ENCODE measurements at regions not wholly inside any gene's neighbourhood (a gene's known extent, or its start where the extent isn't known, plus 50 kb on each side); places are given as distances from the start of the nearest gene placed in this dataset.
"Not testable (repeated sequence)": the region's sequence is repeated elsewhere in the genome, so short reads cannot be mapped to it uniquely, and the experiment has no call there.

GRCh38 chr6:94698773-94699172 lies 878.6 kb upstream of the MANEA start:
- no peaks in the 10 kb centered on the region for H3K36me3 ChIP-seq (ENCODE audit: control insufficient read depth, insufficient read depth, low read length)
- ATAC-seq (no peak), DNase-seq (ENCODE audit: low read depth, low spot score) (no peak)
- CTCF ChIA-PET: no interaction called here
- H3K27me3 ChIP-seq (ENCODE audit: control insufficient read depth, insufficient read depth, low read length): no peaks in the 10 kb centered on the region
- no peak overlapping the region for H3K4me3 ChIP-seq (ENCODE audit: low read depth in 2 of 2, low read length in 2 of 2)
- in situ Hi-C loops (cut with HindIII; ENCODE audit: low pct_unique_long_range_greater_than_20kb, low sequenced_read_pairs): no loop called here
- intact Hi-C loops (cut with micrococcal nuclease; ENCODE audit: unreplicated experiment): no loop called here
- H3K27ac ChIP-seq (ENCODE audit: low read length): no peak overlapping the region
- POLR2A ChIA-PET: no interaction called here
- TF ChIP-seq REST (IDR thresholded peaks at IDR 0.05; ENCODE audit: insufficient read depth in 1 of 2, low read depth in 2 of 2, low read length in 1 of 2): no peak
- no peak for TF ChIP-seq TCF7L2 (IDR thresholded peaks at IDR 0.05; ENCODE audit: low read depth, low read length)
- TF ChIP-seq SIN3A (IDR thresholded peaks at IDR 0.05; ENCODE audit: borderline replicate concordance, insufficient read depth, low read depth, low read length): no peak
- no peak for TF ChIP-seq POLR2AphosphoS5 (IDR thresholded peaks at IDR 0.05; ENCODE audit: low read depth, low read length)
- TF ChIP-seq, protein P1, sequence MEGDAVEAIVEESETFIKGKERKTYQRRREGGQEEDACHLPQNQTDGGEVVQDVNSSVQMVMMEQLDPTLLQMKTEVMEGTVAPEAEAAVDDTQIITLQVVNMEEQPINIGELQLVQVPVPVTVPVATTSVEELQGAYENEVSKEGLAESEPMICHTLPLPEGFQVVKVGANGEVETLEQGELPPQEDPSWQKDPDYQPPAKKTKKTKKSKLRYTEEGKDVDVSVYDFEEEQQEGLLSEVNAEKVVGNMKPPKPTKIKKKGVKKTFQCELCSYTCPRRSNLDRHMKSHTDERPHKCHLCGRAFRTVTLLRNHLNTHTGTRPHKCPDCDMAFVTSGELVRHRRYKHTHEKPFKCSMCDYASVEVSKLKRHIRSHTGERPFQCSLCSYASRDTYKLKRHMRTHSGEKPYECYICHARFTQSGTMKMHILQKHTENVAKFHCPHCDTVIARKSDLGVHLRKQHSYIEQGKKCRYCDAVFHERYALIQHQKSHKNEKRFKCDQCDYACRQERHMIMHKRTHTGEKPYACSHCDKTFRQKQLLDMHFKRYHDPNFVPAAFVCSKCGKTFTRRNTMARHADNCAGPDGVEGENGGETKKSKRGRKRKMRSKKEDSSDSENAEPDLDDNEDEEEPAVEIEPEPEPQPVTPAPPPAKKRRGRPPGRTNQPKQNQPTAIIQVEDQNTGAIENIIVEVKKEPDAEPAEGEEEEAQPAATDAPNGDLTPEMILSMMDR (IDR thresholded peaks at IDR 0.05): no peak
- no TSS peak for BruUV-seq (replicated peaks)
- H3K4me1 ChIP-seq (ENCODE audit: control insufficient read depth, insufficient read depth, low read length): no peaks in the 10 kb centered on the region
- H3K9me3 ChIP-seq (ENCODE audit: control insufficient read depth, insufficient read depth, low read depth, low read length): no peaks in the 10 kb centered on the region

DNA sequence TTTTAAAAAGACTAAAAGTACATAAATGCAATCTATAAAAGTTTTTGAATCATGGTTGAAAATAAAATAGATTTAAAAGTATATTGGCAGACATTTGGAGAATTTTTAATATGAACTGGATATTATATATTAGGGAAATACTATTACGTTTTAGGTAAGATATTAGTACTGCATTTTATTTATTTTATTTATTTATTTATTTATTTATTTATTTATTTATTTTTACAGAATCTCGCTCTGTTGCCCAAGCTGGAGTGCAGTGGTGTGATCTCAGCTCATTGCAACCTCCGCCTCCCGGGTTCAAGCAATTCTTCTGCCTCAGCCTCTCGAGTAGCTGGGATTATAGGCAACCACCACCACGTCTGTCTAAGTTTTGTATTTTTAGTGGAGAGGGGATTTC lies 890.1 kb upstream of the MANEA start:
- H3K36me3 ChIP-seq (ENCODE audit: control insufficient read depth, insufficient read depth, low read length); BruUV-seq (replicated peaks); H3K9me3 ChIP-seq (ENCODE audit: control insufficient read depth, insufficient read depth, low read depth, low read length); intact Hi-C loops (cut with micrococcal nuclease; ENCODE audit: unreplicated experiment); in situ Hi-C loops (cut with HindIII; ENCODE audit: low pct_unique_long_range_greater_than_20kb, low sequenced_read_pairs); H3K4me1 ChIP-seq (ENCODE audit: control insufficient read depth, insufficient read depth, low read length); H3K27me3 ChIP-seq (ENCODE audit: control insufficient read depth, insufficient read depth, low read length); H3K27ac ChIP-seq (ENCODE audit: low read length); CTCF ChIA-PET; ATAC-seq; POLR2A ChIA-PET; H3K4me3 ChIP-seq (ENCODE audit: low read depth in 2 of 2, low read length in 2 of 2); DNase-seq (ENCODE audit: low read depth, low spot score): not testable (repeated sequence)

DNA sequence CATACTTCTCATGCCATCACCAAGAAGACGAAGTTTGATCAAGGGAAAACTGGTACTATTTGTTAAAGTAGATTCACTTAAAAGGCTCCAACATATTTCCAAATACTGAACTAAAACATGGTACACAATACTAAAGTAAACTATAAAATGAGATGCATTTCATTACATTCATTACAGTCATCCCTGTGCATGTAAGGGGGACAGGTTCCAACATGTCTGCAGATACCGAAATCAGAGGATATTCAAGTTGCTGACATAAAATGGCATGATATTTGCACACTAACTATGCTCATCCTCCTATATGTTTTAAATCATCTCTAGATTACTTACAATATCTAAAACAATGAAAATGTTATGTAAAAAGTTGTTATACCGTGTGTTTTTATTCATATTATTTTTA lies 893.9 kb upstream of the MANEA start:
- BruUV-seq (replicated peaks): no TSS peak
- DNase-seq (ENCODE audit: low read depth, low spot score) (no peak), ATAC-seq (no peak)
- no peaks in the 10 kb centered on the region for H3K4me1 ChIP-seq (ENCODE audit: control insufficient read depth, insufficient read depth, low read length)
- in situ Hi-C loops (cut with HindIII; ENCODE audit: low pct_unique_long_range_greater_than_20kb, low sequenced_read_pairs): no loop called here
- intact Hi-C loops (cut with micrococcal nuclease; ENCODE audit: unreplicated experiment): no loop called here
- TF ChIP-seq POLR2AphosphoS5 (IDR thresholded peaks at IDR 0.05; ENCODE audit: low read depth, low read length) (no peak), SIN3A (IDR thresholded peaks at IDR 0.05; ENCODE audit: borderline replicate concordance, insufficient read depth, low read depth, low read length) (no peak), REST (IDR thresholded peaks at IDR 0.05; ENCODE audit: insufficient read depth in 1 of 2, low read depth in 2 of 2, low read length in 1 of 2) (no peak), TCF7L2 (IDR thresholded peaks at IDR 0.05; ENCODE audit: low read depth, low read length) (no peak)
- TF ChIP-seq, protein P1 (IDR thresholded peaks at IDR 0.05): no peak
- ChIA-PET POLR2A (no interaction called here), CTCF (no interaction called here)
- no peaks in the 10 kb centered on the region for H3K9me3 ChIP-seq (ENCODE audit: control insufficient read depth, insufficient read depth, low read depth, low read length)
- H3K27ac ChIP-seq (ENCODE audit: low read length): no peak overlapping the region
- H3K36me3 ChIP-seq (ENCODE audit: control insufficient read depth, insufficient read depth, low read length): no peaks in the 10 kb centered on the region
- no peaks in the 10 kb centered on the region for H3K27me3 ChIP-seq (ENCODE audit: control insufficient read depth, insufficient read depth, low read length)
- H3K4me3 ChIP-seq (ENCODE audit: low read depth in 2 of 2, low read length in 2 of 2): no peak overlapping the region
